Hematopoietic multipotent progenitor cell treated with erythropoietin and hydrocortisone succinate and interleukin-3 and kit ligand, for 6 days (in vitro differentiated cells): ENCODE measurements at regions not wholly inside any gene's neighbourhood (a gene's known extent, or its start where the extent isn't known, plus 50 kb on each side); places are given as distances from the start of the nearest gene placed in this dataset.
"Not testable (repeated sequence)": the region's sequence is repeated elsewhere in the genome, so short reads cannot be mapped to it uniquely, and the experiment has no call there.

Experiments
- DNase-seq: peaks from one replicate; pipeline ENCODE4 v3.0.0-alpha.2; 2015

- DNase-seq: no peak
Measured at GRCh38 chr6:133057352-133057751, 183.8 kb upstream of the EYA4 start.

GRCh38 chr6:133062077-133062476 is 179.1 kb upstream of the EYA4 start:
- DNase-seq: no peak

- DNase-seq: no peak
Measured at GRCh38 chr6:133062696-133063306, 178.4 kb upstream of the EYA4 start.

DNA sequence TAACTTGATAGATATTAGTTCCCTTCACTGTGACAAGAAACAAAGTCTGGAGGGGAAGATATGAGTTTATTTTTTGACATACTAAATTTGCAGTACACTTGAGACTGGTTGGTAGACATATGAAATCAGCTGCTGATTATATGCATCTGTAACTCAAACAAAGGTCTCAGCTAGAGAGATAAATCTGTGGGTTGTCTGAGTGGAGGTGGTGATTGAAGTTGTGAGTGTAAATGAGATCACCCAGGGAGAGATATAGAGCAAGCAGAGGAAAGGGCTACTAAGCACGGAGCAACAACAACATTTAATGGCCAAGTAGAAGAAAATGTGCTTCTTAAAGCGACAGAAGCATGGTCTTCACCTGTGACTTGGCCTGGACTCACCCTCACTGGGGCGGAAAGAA is 173.2 kb upstream of the EYA4 start:
- no peak for DNase-seq

DNA sequence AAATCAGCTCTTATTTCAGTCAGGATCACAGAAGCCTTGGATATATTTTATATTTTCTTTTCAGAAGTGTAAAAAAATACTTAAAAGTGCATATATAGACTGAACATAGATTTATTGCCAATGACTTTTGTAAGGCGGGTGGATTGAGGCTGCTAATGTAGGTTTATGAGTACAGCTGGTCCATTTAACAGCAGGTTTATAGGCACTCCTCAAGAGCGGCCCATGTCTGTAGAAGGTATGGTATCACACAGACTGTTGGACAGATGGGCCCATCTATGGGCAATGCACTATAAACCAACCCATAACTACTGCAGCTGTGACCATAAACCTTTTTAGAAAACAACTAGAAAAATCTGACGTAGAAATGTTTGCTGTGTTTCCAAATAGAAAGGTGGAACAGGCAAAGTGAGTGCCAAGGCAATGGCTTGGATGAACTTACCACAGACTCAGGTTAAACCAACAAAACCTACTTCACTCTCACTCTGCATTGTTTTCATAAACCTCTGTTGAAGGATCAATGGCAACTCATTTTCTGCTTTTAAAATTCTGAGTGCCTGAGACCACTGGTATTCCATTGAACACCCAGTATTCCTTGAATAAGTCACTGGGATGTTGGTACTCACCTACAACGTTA is 170.6 kb upstream of the EYA4 start:
- no peak for DNase-seq

DNA sequence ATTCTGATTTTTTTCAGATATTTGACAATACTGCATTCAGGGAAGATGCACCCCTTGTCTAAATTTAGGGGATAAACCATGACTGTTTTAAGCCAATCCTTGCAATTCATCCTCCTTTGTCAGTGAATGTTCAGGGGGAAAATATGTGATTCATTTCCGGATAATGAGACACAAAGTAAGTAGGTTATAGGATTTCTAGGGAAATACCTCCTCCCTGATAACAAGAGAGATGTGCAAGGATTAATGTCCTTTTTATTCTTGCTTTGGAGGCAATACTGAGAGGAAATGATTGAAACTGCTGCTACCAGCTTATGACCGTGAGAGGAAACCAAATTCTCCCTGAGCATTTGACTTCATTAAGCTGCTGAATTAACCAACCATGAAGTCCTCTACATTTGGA is 161.3 kb upstream of the EYA4 start:
- DNase-seq: no peak

DNA sequence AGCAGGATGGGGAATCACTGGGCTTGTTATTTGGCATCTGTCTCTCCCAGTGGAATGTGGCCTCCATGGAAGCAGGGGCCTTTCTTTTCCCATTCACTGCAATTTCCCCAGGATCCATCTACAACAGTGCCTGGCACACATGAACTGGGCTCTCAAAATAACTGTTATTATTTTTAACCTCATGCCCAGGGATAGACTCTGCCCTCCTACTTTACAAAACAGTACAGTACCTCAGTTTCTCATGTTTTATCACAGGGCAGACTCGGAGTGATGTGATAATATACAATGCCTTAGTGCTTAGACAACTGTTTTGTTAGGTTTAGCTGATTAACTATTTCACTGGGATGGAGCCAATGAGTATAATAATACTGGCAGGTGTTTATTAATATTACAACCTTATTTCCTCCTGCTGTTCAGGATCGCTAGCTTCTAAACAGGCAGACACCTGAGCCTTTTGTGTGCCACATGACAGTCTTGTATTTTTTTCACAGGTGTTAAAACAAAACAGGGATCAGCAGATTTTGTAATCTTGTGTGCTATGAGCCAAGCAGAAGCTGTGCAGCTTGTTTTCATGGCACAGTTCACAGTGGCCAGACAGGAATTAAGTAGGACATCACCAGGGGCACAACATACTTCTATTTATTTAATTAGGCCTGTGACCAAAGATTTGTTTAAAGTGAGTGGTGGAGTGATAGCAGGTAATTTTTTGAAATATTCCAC is 157.7 kb upstream of the EYA4 start:
- DNase-seq: no peak

DNA sequence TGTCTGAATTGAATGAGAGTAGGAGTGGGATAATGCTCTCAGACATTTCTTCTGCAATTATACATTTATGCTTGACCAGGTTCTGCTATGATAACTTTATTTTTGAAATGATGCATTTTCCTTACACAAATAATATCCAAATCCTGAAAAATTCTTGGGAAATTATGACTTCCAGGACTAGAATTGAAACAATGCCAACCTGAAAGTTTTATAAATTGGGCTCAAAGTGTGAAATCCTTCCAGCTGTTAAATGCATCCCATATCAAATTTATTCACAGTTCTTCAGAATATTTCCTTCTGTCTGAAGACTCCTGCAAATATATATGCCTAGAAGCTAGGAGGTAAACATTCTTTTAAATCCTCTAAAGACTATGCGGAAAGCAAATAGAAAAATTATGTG is 155.7 kb upstream of the EYA4 start:
- DNase-seq: no peak

DNA sequence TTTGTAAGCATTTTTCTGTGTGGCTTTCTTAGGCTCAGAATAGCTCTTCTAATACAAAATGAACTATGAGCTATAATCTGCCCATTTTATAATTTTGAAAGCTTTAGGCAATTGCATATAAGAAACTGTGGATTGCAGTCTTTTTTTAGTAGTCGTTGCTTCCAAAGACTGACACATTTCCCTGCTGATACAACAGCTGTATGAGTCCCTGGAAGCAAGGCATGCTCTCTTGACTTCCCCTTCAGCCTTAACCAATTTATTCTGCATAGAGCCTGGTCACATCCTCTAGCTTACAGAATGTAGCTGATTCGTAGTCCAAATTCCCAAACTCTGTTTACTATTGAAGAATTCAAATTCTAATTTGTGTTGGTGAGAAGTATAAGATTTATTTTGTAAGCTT is 155.3 kb upstream of the EYA4 start:
- DNase-seq: no peak

DNA sequence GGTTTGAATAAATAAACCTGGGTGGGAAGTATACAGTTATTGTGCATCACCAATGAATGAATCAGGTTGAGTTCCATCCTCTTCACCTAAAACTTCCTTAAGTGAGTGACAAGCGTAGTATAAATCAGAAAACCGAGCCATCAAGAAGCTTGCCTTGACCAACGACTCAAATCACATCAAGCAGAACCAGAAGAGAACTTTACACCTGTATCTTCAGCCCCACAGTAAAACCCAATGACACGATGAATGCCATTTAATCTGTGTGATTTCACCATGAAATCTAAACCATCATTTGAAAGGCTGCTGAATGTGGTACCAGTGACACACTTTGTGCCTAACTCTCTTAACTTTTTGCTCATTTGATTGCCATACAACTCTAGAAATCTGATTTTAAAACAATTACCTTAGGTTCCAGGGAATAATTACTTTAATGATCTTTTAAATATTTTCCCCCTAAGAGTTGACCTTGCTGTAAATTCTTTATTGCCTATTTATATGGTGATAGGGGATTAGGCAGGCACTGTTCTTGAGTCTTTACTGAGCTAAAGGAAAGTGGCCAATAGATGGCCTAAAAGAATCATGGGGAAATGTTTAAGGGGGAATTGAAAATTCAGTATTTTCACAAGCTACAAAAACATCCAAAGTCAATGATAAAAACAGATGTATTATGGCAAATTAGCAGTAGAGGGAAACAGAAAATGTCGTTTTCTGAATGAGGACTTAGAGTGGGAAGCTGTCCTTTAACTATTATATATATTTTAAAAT is 152.0 kb upstream of the EYA4 start:
- DNase-seq: no peak

- DNase-seq: no peak
Measured at GRCh38 chr6:133092199-133092598, 149.0 kb upstream of the EYA4 start.

DNA sequence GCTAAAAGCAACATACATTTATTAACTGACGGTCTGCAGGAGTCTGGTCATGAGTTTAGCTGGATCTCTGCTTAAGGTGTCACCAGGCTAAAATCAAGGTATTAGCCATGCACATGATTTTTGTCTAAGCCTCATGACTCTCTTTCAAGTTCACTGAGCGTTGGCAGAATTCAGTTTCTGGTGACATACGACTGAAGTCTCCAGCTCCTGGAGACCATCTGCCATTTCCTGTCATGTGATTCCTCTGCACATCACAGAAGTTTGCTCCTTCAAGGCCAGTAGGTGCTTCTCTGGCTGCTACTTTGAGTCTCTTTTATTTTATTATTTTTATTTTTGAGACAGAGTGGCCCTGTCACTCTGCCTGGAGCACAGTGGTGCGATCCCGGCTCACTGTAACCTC is 148.4 kb upstream of the EYA4 start:
- DNase-seq: no peak

- not testable (repeated sequence) for DNase-seq
Measured at GRCh38 chr6:133093211-133093610, 147.9 kb upstream of the EYA4 start.

DNA sequence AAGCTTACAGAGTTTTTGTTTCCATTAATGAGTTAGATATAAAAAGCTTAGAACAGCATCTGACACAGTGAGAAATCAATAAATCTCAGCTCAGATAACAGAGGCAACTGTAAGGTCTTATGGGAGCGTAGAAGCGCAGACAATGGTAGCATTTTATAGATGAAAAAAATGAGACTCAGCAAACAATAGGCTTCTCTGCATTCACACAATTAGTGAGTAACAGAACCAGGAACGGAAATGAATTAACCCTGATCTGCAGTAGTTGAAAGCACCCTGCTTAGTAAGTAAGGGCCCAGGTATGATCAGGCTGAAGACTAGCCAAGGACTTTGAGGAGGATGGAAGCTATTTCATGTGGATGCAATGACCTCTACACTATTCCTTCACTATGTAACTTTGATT is 147.2 kb upstream of the EYA4 start:
- DNase-seq: no peak

DNA sequence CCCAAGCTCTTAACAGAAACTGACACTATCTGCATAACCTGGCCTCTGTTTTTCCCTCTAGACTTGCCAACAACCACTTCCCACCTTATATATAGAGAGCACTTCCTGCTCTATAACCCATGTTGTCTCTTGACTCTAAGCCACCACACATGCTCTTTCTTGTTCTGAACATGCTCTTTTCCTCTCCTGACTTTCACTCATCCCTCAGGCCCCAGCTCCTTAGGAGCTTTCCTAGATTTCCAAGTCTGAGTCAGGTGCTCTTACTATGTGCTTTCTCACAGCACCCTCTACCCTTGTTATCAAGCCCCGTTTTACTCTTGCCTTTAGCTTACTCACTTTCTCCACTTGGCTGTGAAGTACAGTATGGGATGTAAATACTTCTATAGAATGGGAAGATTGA is 143.9 kb upstream of the EYA4 start:
- DNase-seq: no peak

DNA sequence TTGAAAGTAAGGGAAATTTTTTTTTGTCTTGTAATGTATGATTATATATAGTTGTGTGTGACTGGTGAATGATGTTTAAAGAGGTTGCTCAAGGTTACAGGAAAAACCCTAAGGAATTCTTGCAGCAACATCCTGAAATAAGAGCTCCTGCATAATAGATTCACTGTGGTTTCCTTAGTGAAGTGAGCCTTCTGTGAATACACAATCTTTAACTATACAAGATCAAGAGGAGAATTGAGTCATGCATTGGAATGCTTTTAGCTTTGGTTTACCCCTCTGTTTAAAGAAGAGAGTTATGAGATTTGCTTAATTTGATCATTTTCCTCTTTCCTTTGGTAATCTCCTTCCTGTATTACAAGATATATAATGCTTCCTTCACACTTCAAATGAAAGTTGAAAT is 141.6 kb upstream of the EYA4 start:
- DNase-seq: no peak

GRCh38 chr6:133100865-133101264 is 140.3 kb upstream of the EYA4 start:
- DNase-seq: no peak

GRCh38 chr6:133101790-133102189 is 139.4 kb upstream of the EYA4 start:
- no peak for DNase-seq

GRCh38 chr6:133106934-133107333 is 134.2 kb upstream of the EYA4 start:
- no peak for DNase-seq

DNA sequence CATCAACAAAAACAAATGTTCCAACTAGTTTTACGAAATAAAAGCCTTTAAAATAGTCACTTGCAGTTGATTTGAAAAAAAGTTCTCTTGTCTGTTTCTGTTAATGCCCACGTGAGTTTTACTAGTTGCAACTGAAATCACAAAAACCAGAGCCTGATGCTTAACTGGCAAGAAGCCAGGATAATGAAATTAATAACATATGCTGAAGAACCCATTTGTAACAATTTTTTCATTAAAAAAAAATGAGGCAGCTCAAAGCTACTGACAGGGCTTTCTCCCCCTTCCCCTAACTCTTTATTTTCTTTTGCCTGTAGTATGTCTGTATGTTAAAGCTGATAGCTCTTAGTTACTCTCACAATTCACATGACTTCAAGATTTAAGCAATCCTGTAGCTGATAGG is 132.7 kb upstream of the EYA4 start:
- no peak for DNase-seq

- DNase-seq: no peak
Measured at GRCh38 chr6:133114973-133115372, 126.2 kb upstream of the EYA4 start.

DNA sequence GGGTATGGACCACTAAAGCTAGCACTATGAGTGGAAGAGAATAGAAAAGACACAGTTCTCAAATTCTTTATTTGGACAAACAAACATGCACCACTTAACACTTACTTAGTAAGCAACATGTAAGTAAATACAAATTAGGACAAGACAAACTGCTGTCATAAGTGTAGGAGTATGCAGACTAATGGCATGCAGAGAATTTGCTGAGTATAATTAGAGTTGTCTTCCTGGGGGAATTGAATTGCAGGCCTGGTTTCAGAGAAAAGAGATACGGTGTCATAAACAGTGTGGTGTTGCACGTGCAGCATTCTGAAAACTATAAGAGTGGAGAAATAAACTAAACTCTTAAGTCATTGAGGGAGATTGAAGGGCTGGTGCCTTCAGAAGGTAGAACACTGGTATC is 125.2 kb upstream of the EYA4 start:
- DNase-seq: no peak

GRCh38 chr6:133128191-133128590 is 113.0 kb upstream of the EYA4 start:
- DNase-seq: no peak

DNA sequence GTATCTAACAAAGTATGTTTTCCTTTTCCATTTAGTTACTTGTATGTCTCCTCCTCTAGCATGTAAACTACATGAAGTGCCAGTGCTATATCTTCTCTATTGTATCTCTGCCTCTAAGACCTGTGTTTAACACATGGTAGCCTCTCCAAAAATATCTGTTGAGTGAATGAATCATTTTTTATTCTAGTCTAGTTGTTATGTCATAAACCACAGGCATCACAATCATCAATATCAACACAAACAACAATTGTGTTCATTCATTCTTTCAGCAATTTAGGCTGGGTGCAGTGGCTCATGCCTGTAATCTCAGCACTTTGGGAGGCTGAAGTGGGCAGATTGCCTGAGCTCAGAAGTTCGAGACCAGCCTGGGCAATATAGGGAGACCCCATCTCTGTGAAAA is 111.6 kb upstream of the EYA4 start:
- DNase-seq: no peak
